ENCODE measurements at regions not wholly inside any gene's neighbourhood (a gene's known extent, or its start where the extent isn't known, plus 50 kb on each side); places are given as distances from the start of the nearest gene placed in this dataset.
"Not testable (repeated sequence)": the region's sequence is repeated elsewhere in the genome, so short reads cannot be mapped to it uniquely, and the experiment has no call there.

DNA sequence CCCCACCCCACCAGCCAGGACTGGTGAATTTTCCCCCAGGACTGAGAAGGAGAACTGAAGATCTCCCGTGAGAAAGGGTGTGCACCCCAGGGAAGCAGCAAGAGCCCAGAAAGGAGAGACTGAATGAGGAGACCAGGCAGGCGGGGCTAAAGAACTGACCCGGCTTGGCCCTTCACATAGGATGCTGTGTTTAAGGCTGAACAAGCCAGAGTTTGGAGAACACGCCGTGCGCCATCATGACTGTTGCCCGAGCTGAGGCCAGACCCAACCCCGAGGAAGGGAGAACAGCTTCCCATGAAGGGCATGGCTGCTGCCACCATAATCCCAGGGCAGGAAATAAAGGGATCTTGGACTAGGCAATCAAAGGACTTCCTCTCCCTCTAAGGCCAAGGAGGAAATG lies 104.7 kb upstream of the SRSF6 start:
- TF ChIP-seq, protein P1, sequence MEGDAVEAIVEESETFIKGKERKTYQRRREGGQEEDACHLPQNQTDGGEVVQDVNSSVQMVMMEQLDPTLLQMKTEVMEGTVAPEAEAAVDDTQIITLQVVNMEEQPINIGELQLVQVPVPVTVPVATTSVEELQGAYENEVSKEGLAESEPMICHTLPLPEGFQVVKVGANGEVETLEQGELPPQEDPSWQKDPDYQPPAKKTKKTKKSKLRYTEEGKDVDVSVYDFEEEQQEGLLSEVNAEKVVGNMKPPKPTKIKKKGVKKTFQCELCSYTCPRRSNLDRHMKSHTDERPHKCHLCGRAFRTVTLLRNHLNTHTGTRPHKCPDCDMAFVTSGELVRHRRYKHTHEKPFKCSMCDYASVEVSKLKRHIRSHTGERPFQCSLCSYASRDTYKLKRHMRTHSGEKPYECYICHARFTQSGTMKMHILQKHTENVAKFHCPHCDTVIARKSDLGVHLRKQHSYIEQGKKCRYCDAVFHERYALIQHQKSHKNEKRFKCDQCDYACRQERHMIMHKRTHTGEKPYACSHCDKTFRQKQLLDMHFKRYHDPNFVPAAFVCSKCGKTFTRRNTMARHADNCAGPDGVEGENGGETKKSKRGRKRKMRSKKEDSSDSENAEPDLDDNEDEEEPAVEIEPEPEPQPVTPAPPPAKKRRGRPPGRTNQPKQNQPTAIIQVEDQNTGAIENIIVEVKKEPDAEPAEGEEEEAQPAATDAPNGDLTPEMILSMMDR (IDR thresholded peaks at IDR 0.05; ENCODE audit: insufficient read depth, low read length): no peak
- no peak for DNase-seq (ENCODE audit: low read depth)
- no peak overlapping the region for H3K4me3 ChIP-seq (ENCODE audit: low read depth, low read length)

DNA sequence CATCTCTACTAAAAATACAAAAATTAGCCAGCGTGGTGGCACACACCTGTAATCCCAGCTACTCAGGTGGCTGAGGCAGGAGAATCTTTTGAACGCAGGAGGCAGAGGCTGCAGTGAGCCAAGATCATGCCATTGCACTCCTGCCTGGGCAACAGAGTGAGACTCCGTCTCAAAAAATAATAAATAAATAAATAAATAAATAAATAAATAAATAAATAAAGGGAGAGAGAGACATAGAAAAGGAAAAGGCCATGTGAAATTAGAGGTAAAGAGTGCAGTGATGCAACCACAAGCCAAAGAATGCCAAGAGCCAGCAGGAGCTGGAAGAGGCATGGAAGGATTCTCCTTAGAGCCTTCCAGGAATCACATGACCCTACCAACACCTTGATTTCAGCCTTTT lies 107.0 kb upstream of the SRSF6 start:
- H3K4me3 ChIP-seq (ENCODE audit: low read depth, low read length); DNase-seq (ENCODE audit: low read depth): not testable (repeated sequence)

DNA sequence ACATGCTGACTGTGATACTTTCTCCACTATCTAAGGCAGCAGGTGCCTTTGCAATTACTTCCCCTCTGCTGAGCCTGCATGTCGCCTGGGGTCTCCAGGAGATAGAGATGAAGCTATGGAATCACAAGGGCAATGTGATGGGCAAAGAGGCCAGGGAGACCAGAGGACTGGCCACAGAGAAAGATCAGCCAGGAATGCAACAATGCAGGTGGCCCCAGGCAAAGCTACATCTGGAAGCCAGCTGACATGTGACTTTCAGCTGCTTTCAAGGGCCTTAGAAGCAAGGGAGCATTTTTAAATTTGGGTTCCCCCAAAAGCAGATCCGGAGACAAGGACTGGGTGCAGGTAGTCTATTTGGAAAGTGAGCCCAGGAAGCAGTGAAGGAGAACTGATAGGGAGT lies 107.9 kb upstream of the SRSF6 start:
- DNase-seq (ENCODE audit: low read depth): no peak
- TF ChIP-seq, protein P1 (IDR thresholded peaks at IDR 0.05; ENCODE audit: insufficient read depth, low read length): no peak
- H3K4me3 ChIP-seq (ENCODE audit: low read depth, low read length): no peak overlapping the region

DNA sequence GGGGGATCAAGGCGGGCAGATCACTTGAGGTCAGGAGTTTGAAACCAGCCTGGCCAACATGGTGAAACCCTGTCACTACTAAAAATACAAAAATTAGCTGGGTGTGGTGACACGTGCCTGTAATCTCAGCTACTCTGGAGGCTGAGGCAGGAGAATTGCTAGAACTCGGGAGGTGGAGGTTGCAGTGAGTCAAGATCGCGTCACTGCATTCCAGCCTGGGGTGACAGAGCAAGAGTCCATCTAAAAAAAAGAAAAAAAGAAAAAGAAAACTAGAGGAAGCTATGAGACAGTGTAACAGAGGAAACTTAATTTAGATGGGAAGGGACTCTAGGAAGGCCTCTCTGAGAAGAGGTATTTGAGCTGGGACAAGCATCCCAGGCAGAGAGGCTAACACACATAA lies 109.9 kb upstream of the SRSF6 start:
- not testable (repeated sequence) for H3K4me3 ChIP-seq (ENCODE audit: low read depth, low read length); DNase-seq (ENCODE audit: low read depth)

DNA sequence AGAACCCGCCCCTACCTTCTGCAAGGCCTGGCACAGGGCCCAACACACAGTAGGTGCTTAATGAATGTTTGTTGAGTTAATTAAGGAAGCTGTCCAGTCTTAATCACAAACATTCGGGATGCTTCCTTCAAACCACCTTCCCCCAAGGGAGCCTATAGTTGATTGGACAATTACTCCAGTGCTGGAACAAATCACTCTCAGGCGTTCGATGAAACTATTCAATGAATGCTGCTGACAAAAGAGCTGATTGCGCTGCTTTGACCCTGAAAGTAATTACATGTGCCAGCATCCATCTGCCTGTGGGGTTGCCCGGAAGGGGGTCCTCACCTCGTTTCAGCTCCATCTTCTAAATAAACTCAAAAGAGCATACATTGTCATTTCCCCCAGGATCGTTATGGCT lies 112.0 kb upstream of the SRSF6 start:
- TF ChIP-seq, protein P1 (IDR thresholded peaks at IDR 0.05; ENCODE audit: insufficient read depth, low read length): no peak
- no peak for DNase-seq (ENCODE audit: low read depth)
- no peak overlapping the region for H3K4me3 ChIP-seq (ENCODE audit: low read depth, low read length)

DNA sequence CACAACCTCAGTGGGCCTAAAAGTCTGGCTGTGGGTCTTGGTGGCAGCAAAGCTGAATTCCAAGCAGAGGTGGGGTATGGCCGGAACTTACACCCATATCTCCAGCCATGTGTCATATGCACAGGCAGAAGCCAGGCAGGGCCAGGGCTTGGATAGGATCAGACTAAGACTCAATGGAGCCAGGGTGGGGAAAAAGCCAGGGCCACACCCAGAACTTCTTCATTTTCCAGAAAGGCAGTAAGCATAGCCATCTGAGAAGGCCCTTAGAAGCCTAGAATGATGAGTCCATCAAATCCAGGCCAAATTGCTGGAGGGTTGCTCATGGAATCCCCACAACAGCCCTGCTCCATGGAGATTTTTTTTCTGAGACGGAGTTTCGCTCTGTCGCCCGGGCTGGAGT lies 116.2 kb upstream of the SRSF6 start:
- no peak overlapping the region for H3K4me3 ChIP-seq (ENCODE audit: low read depth, low read length)
- DNase-seq (ENCODE audit: low read depth): peak; percentile 2
- TF ChIP-seq, protein P1 (IDR thresholded peaks at IDR 0.05; ENCODE audit: insufficient read depth, low read length): no peak

DNA sequence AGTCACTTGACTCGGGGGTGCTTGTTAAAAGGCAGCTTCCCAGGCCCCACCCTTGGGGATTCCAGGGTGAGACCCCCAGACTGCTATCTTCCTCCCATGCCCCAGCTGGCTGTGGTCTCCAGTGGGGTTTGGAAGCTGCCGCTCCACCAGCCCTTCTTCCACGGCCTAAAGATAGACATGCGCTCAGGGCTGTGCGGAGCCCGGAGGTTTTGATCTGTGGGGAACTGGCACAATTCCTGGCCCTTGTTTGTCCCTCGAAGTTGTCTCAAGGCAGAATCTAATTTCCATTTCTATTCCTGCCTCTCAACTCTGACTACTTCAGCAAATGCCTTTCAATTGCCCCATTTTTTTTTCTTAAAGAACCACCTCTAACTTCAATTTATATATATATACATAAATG lies 120.7 kb upstream of the SRSF6 start:
- DNase-seq (ENCODE audit: low read depth): no peak
- no peak overlapping the region for H3K4me3 ChIP-seq (ENCODE audit: low read depth, low read length)
- TF ChIP-seq, protein P1 (IDR thresholded peaks at IDR 0.05; ENCODE audit: insufficient read depth, low read length): no peak

DNA sequence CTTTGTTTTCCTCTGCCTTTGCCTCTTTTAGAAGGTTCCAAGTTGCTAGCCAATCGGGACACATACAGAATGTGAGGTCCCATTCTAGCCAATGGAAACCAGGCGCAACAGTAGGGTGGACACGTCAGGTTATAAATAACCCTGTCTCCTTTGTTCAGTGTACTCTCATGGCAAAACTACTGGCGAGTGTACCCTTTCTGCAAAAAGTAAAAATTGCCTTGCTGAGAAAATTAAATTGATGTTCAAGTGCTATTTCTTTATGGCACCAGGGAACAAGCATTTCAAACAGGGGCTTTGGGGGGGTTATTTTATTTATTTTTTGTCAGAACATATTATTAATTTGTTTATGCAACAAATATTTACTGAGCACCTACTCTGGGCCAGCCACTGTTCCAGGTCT lies 123.6 kb upstream of the SRSF6 start:
- TF ChIP-seq, protein P1 (IDR thresholded peaks at IDR 0.05; ENCODE audit: insufficient read depth, low read length): no peak
- no peak overlapping the region for H3K4me3 ChIP-seq (ENCODE audit: low read depth, low read length)
- no peak for DNase-seq (ENCODE audit: low read depth)
